Retina (tissue), 1 donor: ENCODE measurements at regions not wholly inside any gene's neighbourhood (a gene's known extent, or its start where the extent isn't known, plus 50 kb on each side); places are given as distances from the start of the nearest gene placed in this dataset.

Experiments
- DNase-seq: peaks from one replicate; pipeline ENCODE4 v3.0.0-alpha.2; 2016

DNA sequence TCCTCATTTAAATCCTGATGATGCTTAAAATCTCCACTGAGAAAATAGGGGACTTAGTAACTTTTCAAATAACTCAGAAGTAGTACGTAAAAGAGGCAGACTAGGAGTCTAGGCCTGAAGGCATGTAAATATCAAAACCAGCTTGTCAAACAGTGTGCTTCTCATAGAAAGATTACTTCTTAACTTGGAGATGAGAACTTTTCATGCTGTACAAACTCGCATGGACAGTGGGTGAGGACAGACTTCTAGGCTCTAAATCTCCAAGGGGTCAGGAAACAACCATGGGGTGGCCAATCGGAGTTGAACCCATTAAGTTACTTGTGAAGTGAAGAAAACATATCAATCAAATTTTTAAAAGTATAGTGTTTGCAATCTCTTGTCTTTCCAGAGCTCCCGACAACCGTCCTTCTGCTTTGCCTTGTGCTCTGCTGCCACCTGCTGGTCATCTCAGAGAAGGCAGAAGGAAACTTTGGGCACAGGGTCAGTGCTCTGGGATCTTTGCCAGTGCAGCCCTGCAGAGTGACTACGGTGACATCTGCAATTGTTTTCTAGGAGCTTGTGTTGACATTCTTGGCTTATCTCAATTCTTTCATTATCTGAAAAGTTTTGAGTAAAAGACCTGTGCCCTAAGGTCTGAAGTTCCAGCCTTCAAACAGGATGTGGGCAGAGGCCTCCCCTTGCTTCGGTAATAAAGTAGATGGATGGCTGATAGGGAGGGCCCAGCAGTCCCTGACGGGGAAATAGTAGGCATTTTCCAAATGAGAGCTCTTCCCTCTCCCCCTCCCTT is 105.1 kb upstream of the PDE4B start:
- peak; percentile 83 for DNase-seq

DNA sequence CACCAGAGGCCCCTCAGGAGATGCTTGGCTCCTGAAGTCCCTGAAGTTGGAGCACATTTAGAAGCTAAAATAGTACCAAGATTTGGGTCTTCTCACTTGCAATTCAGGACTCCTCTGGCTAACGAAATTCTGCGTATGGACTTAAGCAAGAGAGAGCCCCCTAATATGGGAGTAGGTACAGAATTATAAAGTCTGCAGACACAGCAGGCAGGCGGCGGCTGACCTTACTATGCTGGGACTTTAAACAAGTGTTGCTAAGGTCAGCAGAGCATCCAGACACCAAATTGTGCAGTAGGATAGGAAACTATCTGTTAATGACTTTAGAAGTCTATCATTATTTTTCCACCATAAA is 104.5 kb upstream of the PDE4B start:
- no peak for DNase-seq

DNA sequence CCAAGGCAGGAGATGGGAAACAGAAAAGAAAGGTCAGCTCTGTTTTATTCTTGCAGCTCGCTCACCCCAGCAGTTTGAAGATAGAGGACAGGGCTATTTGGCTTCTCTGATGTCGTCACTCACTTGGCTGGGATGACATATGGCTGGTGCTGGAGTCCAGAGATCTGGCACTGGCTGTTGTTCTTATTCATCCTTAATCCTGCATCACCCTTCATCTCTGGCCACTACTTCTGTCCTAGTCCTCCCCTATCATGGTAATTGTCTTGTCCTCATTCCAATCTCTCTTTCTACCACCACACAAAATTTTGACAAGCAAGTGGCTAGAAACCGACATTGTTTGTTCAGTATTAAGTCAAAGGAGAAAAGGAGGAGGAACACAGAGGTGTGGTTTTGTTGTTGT is 103.8 kb upstream of the PDE4B start:
- DNase-seq, result no peak

DNA sequence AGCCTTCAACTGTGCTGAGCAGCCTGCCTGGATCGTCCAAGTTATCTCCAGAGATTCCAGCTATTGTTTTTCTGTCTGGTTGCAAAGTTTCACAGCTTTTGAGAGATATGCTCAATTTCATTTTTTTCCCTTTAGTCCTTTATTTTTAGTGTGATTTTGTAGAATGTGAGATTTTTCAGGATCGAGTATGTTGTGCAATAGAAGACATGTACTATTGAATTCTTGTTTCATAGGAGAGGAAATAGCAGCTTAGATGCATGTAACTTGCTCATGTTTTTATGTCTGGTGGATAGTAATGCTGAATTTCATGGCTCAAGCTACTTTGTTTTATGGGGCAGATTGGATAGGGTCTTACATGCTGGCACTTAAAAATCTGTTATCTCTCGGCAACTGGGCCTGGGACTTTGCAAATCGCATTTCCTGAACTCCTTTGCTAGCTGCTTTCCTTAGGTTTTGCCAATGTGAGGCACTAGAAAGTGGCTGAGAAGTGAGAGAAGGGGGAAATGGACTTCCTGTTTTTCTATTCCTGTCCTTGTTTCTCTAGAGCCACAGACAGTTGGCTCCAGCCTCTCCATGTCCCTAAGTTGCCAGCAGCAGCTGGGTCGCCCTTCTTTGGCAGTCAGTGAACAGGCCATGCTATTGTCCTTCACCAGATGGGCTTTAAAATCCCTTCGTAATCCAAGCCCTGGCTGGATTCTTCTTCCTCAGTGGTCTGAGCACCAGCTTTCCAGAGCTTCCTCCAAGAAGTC is 101.4 kb upstream of the PDE4B start:
- DNase-seq, result no peak

- DNase-seq, result no peak
These were observed 100.7 kb upstream of the PDE4B start for GRCh38 chr1:65691972-65692371.

GRCh38 chr1:65694126-65694525 is 98.6 kb upstream of the PDE4B start:
- DNase-seq, result no peak

- DNase-seq, result no peak
These were observed 97.8 kb upstream of the PDE4B start for GRCh38 chr1:65694933-65695332.

DNA sequence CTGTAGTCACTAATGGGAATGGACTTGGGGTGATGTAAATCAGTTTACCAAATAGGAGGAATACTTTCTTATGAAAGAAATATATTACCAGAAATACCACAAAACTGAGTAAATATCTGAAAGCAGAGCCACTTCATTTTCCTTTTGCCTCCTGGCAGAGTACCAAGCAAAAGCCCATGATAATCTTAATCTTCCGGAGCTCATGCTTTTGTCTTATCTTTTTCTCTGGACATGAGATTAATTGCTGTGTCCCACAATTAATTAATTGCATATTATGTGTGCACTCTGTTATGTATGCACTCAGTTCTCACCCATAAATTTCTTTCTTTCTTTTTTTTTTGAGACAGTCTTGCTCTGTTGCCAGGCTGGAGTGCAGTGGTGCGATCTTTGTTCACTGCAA is 94.1 kb upstream of the PDE4B start:
- no peak for DNase-seq

DNA sequence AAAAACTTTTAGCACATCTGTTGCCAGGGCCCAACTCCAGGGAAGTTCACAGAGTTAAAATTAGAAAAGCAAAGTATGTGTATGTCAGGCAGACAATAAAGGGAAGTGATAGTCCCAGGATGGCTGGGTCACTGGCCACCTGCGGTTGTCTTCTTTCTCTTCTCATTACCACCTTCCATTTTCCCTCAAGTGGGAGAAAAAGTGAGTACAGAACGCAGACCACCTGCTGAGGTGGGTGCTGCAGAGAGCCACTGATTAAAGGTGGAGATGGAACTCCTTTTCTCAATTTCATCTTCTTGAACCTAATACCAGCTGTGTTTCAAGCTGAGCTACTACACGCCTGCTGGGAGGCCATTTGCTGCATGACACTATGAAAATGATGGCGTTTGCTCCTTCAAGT is 88.8 kb upstream of the PDE4B start:
- no peak for DNase-seq

DNA sequence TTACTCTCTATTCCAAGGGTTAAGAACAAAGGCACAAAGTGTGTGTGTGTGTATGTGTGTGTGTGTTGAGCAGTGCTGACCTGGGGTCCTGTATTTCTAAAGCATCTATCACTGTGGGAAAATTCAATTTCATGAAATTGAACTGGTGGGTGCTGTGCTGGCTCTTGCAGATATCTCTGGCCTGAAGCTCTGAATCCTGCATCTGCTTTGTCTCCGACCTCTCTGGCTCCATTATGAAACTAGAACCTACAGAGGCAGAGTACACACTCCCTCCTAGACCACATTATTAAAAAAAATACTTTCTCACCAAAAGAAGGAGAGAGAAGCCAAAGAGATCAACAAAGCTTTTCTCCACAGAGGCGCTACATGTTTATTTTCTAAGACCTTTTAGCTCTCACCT is 88.4 kb upstream of the PDE4B start:
- no peak for DNase-seq

- DNase-seq, result no peak
These were observed 74.8 kb upstream of the PDE4B start for GRCh38 chr1:65717815-65718454.

- no peak for DNase-seq
These were observed 73.3 kb upstream of the PDE4B start for GRCh38 chr1:65719391-65719790.

DNA sequence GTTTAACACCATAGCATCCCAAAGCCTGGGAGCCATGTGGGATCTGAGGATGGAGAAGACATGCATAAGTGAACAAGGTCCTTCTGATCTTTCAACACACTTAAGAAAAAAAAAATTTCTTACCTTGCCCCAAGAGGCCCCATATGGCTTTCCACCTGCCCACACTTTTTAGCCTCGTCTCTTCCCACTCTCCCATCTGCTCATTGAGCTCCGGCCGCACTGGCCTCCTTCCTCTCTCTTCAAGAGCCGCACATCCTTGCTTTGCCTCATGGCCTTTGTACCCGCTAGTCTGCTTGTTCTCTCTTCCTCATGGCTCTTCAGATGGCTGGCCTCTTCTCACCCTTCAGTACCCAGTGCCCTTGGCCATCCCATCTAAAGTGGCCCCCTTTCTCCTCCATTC is 70.2 kb upstream of the PDE4B start:
- no peak for DNase-seq

- no peak for DNase-seq
These were observed 68.5 kb upstream of the PDE4B start for GRCh38 chr1:65724151-65724550.

GRCh38 chr1:65725064-65725463 is 67.6 kb upstream of the PDE4B start:
- DNase-seq, result no peak

DNA sequence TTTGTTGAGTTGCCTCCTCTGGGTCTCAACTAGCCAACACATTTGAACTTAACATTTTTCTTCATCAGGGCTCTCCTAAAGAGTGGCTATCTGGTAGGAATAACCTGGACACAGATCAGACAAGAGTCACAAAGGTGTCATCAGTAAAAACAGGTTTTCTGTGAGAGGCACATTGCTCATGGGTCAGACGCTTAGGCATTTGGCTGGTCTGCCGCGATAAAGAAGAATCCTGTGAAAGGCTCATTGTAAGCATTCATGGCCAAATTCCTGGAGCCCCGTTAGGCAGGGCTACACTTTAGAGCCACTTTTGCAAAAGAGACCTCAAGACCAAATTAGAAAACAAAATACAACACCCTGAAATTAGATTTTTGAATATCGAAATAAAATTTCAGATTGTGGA is 64.2 kb upstream of the PDE4B start:
- DNase-seq, result no peak

DNA sequence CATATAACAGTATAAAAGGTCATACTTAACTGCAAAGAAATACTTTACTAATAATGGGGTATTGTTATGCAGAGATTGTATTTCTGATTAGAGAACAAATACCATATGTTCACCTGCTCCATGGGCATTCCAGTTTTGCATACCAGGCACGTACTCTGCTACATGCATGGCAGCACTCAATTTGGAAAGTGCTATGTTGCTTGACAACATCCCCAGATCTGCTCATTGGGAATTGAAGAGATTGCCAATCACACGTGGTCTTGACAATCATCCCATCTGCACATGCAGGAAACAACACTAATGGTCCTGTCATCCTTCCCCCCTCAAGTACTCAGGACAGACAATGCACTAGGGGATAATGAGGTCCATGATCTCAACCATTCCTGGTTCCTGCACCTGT is 63.4 kb upstream of the PDE4B start:
- no peak for DNase-seq

DNA sequence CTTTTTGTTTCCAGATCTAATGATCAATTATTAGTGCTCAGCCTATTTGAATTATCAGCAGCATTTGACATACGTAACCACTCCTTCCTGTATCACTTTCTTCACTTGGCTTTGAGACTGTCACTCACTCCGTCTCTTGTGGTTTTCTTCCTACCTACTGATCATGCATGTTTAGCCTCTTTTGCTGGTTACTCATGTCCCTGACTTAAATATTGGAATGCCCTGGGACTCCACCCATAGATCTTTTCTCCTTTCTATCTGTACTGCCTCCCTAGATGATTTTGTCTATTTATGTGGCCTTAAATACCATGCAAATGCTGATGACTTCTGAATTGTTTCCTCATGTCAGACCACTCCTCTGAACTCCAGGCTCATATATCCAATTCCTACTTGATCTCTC is 57.7 kb upstream of the PDE4B start:
- no peak for DNase-seq

DNA sequence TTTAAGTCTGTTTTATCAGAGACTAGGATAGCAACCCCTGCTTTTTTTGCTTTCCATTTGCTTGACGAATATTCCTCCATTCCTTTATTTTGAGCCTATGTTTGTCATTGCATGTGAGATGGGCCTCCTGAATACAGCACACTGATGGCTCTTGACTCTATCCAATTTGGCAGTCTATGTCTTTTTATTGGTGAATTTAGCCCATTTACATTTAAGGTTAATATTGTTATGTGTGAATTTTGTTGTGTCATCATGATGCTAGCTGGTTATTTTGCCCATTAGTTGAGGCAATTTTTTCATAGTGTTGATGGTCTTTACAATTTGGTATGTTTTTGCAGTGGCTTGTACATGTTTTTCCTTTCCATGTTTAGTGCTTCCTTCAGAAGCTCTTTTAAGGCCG is 50.7 kb upstream of the PDE4B start:
- no peak for DNase-seq
